NOMO-1 treated with dmso at 0.1 percent for 144 hours (cell line): ENCODE measurements at regions not wholly inside any gene's neighbourhood (a gene's known extent, or its start where the extent isn't known, plus 50 kb on each side); places are given as distances from the start of the nearest gene placed in this dataset.
"Not testable (repeated sequence)": the region's sequence is repeated elsewhere in the genome, so short reads cannot be mapped to it uniquely, and the experiment has no call there.

ENCODE experiments used
- DNase-seq: peaks from one replicate; lab custom pipeline; 2025; ENCODE audit not compliant: unreplicated experiment; lab: John Stamatoyannopoulos, UW

GRCh38 chr5:90338712-90339372 lies 70.7 kb downstream of the CETN3 start:
- DNase-seq = no peak

- DNase-seq = no peak
Measured at GRCh38 chr5:90337449-90338052, 72.0 kb downstream of the CETN3 start.

GRCh38 chr5:90336752-90337151 lies 72.8 kb downstream of the CETN3 start:
- DNase-seq = no peak

- no peak for DNase-seq
Measured at GRCh38 chr5:90334741-90335140, 74.8 kb downstream of the CETN3 start.

GRCh38 chr5:90329911-90330310 lies 79.6 kb downstream of the CETN3 start:
- DNase-seq = no peak

GRCh38 chr5:90326995-90327394 lies 82.6 kb downstream of the CETN3 start:
- no peak for DNase-seq

GRCh38 chr5:90325093-90325492 lies 84.5 kb downstream of the CETN3 start:
- DNase-seq = no peak

- not testable (repeated sequence) for DNase-seq
Measured at GRCh38 chr5:90320348-90320747, 89.2 kb downstream of the CETN3 start.

- DNase-seq = no peak
Measured at GRCh38 chr5:90312027-90312426, 97.5 kb downstream of the CETN3 start.

- no peak for DNase-seq
Measured at GRCh38 chr5:90311401-90311800, 98.2 kb downstream of the CETN3 start.

GRCh38 chr5:90308787-90309585 lies 100.6 kb downstream of the CETN3 start:
- DNase-seq = no peak

- no peak for DNase-seq
Measured at GRCh38 chr5:90307782-90308181, 101.8 kb downstream of the CETN3 start.

GRCh38 chr5:90307322-90307721 lies 102.2 kb downstream of the CETN3 start:
- DNase-seq = no peak

- DNase-seq = no peak
Measured at GRCh38 chr5:90306613-90307012, 102.9 kb downstream of the CETN3 start.

- no peak for DNase-seq
Measured at GRCh38 chr5:90305041-90305720, 104.4 kb downstream of the CETN3 start.

GRCh38 chr5:90301248-90301647 lies 108.3 kb downstream of the CETN3 start:
- no peak for DNase-seq

- no peak for DNase-seq
Measured at GRCh38 chr5:90297045-90297764, 112.4 kb downstream of the CETN3 start.

GRCh38 chr5:90294604-90295003 lies 115.0 kb downstream of the CETN3 start:
- no peak for DNase-seq

- DNase-seq = no peak
Measured at GRCh38 chr5:90293931-90294330, 115.6 kb downstream of the CETN3 start.

- DNase-seq = no peak
Measured at GRCh38 chr5:90290648-90291047, 118.9 kb downstream of the CETN3 start.

GRCh38 chr5:90289837-90290236 lies 119.7 kb downstream of the CETN3 start:
- DNase-seq = no peak
